RWPE1 (cell line): ENCODE measurements at regions not wholly inside any gene's neighbourhood (a gene's known extent, or its start where the extent isn't known, plus 50 kb on each side); places are given as distances from the start of the nearest gene placed in this dataset.

Experiments
- CTCF ChIA-PET: fragments of 350-600 bp; sonication (Branson Sonifier 250); formaldehyde crosslinking; extraction: SDS; loops from one replicate; lab custom pipeline; 2021; lab: Yijun Ruan, JAX
- POLR2A ChIA-PET: fragments of 400-600 bp; formaldehyde crosslinking; extraction: SDS; loops from one replicate; lab custom pipeline; 2020; ENCODE audit warnings: antibody characterized with exemption; ENCODE audit not compliant: low non-redundant PET; lab: Yijun Ruan, JAX
- DNase-seq: peaks from one replicate; pipeline ENCODE4 v3.0.0; 2012; ENCODE audit warnings: low spot score
- H3K27ac ChIP-seq: fragments of 450-650 bp; 2 replicates; pipeline ENCODE4 v1.5.1; 2017
- TF ChIP-seq, protein P1 (sequence below): fragments of 450-650 bp; conservative IDR thresholded peaks from 2 replicates; pipeline ENCODE4 v1.5.1; 2017; ENCODE audit warnings: low read depth, mild to moderate bottlenecking

DNA sequence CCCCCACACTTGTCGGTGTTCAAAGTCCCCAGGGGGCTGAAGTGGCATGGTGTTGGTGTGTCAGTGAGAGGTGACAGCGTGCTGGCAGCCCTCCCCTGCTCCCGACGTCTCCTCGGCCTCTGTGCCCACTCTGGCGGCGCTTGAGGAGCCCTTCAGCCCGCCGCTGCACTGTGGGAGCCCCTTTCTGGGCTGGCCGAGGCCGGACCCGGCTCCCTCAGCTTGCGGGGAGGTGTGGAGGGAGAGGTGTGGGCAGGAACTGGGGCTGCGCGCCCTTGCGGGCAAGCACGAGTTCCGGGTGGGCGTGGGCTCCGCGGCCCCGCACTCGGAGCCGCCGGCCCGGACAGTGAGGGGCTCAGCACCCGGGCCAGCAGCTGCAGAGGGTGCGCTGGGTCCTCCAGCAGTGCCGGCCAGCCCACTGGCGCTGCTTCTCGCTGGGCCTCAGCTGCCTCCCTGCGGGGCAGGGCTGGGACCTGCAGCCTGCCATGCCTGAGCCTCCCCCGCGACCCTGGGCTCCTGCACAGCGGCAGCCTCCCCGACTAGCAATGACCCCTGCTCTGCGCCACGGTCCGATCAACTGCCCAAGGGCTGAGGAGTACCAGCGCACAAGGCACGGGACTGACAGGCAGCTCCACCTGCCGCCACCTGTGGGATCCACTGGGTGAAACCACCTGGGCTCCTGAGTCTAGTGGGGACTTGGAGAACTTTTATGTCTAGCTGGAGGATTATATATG lies 224.1 kb upstream of the RIOK2 start:
- TF ChIP-seq, protein P1, sequence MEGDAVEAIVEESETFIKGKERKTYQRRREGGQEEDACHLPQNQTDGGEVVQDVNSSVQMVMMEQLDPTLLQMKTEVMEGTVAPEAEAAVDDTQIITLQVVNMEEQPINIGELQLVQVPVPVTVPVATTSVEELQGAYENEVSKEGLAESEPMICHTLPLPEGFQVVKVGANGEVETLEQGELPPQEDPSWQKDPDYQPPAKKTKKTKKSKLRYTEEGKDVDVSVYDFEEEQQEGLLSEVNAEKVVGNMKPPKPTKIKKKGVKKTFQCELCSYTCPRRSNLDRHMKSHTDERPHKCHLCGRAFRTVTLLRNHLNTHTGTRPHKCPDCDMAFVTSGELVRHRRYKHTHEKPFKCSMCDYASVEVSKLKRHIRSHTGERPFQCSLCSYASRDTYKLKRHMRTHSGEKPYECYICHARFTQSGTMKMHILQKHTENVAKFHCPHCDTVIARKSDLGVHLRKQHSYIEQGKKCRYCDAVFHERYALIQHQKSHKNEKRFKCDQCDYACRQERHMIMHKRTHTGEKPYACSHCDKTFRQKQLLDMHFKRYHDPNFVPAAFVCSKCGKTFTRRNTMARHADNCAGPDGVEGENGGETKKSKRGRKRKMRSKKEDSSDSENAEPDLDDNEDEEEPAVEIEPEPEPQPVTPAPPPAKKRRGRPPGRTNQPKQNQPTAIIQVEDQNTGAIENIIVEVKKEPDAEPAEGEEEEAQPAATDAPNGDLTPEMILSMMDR, result no peak
- CTCF ChIA-PET, result interaction anchor here (0.6 kb wide), 1 partner anchor 1288 kb away, joined by 3 read pairs; no protein-coding TSS in a partner anchor
- DNase-seq, result no peak
- H3K27ac ChIP-seq, result no peak overlapping the region
- POLR2A ChIA-PET, result no interaction called here

DNA sequence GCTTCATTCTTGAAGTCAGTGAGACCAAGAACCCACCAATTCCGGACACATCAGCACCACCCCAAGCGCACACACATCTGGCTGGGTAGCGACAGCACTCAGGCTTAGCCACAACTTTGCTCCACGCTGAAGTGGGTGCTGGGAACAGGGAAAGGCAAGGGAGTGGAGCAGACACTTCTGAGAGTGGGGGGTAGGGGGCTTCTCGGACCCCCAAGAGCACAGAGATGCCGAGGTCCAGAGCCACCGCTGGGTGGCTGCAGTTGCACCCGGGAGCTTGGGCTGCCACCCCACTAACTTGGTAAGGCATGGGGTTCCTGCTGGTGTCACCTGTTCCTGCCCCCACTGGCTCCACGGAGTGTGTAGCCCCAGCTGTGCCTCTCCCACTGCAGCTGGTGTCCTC lies 225.3 kb upstream of the RIOK2 start:
- no peak overlapping the region for H3K27ac ChIP-seq
- no peak for DNase-seq
- CTCF ChIA-PET, result no interaction called here
- POLR2A ChIA-PET, result no interaction called here
- TF ChIP-seq, protein P1, result no peak

DNA sequence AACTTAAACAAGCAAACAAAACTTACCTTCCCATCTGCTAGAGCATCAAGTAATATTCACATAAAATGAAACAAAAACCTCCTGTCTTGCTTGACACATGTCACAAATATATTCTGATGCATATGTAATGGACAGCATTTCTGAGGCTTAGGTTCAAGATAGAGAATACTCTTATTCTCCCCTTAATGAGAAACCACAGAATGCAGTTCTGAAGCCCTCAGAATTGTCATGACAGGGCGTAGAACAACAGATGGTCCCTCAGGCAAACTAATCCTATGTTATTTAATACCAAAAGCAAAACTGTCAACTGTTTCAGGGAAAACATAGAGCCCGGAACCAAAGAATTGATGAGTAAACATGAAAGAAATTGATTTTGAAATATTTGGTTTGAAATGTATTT lies 229.9 kb upstream of the RIOK2 start:
- CTCF ChIA-PET, result no interaction called here
- no peak for DNase-seq
- TF ChIP-seq, protein P1, result no peak
- H3K27ac ChIP-seq, result no peak overlapping the region
- POLR2A ChIA-PET, result no interaction called here

DNA sequence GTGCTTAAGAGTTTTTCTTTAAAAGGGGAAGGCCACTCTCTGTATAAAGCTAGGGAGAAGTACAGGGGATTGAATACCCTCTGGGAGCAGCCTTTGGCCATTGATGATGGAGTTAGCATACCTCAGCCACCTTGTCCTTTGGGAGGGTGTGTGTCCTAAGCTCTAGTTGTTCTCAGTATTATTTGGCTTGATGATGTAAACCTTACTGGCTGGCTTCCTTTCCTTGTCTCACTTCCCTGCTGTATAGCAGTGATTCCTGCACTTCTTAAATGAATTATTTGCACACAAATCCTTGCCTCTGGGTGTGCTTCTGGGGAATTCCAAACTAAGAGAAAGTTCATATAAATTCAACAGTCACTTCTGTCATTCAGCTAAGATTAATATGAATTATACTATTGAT lies 234.9 kb upstream of the RIOK2 start:
- CTCF ChIA-PET, result interaction anchor here (1.6 kb wide), 1 partner anchor 1350 kb away, joined by 4 read pairs; no protein-coding TSS in a partner anchor
- POLR2A ChIA-PET, result no interaction called here
- TF ChIP-seq, protein P1, result no peak
- no peak for DNase-seq
- no peak overlapping the region for H3K27ac ChIP-seq

DNA sequence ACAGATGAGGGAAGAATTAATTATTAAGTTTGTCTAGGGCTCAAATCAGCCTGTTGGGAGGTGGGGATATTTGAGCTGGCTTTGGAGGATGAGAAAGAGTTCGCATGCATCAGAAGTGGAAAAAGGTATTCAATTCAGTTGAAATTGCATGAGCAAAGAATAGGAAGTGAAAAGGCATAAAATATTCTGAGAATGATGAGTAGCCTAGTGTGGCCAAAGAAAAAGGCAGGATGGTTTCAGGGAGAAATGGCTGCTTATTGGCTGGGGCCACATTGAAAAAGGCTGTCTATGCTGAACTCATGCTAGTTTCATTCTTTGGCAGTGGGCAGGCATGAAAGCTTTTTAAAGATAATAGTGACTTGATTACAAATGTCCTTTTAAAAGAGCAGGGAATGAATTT lies 235.4 kb upstream of the RIOK2 start:
- TF ChIP-seq, protein P1, result no peak
- POLR2A ChIA-PET, result no interaction called here
- CTCF ChIA-PET, result interaction anchor here (0.6 to 1.6 kb wide), 2 partner anchors 1350 to 1449 kb away, joined by 3 to 4 read pairs; no protein-coding TSS in a partner anchor
- no peak overlapping the region for H3K27ac ChIP-seq
- DNase-seq, result no peak

DNA sequence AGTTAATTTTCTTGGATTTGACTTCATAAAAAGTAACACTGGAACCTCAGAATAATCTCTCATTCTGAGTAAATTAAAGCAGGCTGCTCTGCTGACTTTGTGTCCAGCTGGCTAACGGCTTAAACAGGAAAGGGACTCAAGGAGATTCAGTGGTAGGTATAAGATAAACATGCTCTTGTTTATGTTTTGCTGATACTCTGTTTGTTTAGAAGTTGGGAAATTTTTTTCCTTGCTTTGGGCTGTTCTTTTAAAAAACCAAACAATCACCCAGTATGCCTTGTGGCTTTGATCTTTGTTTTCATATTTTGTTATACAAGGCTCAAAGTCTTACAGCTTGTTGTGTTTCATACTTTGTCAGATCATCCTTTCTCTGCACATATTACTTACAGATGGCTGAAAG lies 237.6 kb upstream of the RIOK2 start:
- no peak overlapping the region for H3K27ac ChIP-seq
- ChIA-PET CTCF (interaction anchor here (0.6 to 0.7 kb wide), 2 partner anchors 206 to 786 kb away, joined by 3 to 4 read pairs; no protein-coding TSS in a partner anchor), POLR2A (no interaction called here)

More for the DNA sequence above, 237.6 kb upstream of the RIOK2 start:
- no peak for DNase-seq
- TF ChIP-seq, protein P1, result no peak
